ENCODE measurements at regions not wholly inside any gene's neighbourhood (a gene's known extent, or its start where the extent isn't known, plus 50 kb on each side); places are given as distances from the start of the nearest gene placed in this dataset.

- Histone ChIP-seq H3K9me3 (ENCODE audit: control insufficient read depth, insufficient read depth, low read length) (no peaks in the 10 kb centered on the region), H3K4me3 (ENCODE audit: low read depth, low read length) (no peak overlapping the region), H3K27me3 (ENCODE audit: control insufficient read depth, insufficient read depth, low read length) (no peaks in the 10 kb centered on the region), H3K4me1 (ENCODE audit: control insufficient read depth, insufficient read depth, low read length) (no peaks in the 10 kb centered on the region), H3K36me3 (ENCODE audit: control insufficient read depth, insufficient read depth, low read length) (no peaks in the 10 kb centered on the region), H3K9ac (ENCODE audit: low read depth, low read length) (no peak overlapping the region)
Measured at GRCh38 chr5:174192901-174193300, 147.4 kb downstream of the NSG2 start.

DNA sequence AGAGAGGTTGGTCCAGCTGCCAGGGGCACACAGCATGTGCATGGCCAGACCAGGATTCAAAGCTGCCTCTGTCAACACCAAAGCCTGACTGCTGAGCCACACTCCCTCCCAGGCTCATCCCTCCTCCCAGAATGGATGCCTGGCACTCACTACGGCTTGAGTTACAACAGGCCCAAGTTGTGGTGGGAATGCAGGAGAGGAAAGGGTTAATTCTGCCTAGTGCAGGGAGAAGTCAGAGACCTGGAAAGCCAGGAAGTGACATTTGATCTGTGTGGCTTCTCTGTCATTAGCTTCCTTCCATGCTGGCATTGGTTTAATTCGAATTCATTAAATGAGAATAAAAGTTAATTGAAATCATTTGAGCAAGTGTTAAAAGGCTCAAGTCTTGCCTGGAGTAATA, 150.0 kb downstream of the NSG2 start:
- H3K4me1 ChIP-seq (ENCODE audit: control insufficient read depth, insufficient read depth, low read length): no peaks in the 10 kb centered on the region
- no peak overlapping the region for H3K9ac ChIP-seq (ENCODE audit: low read depth, low read length)
- no peaks in the 10 kb centered on the region for H3K27me3 ChIP-seq (ENCODE audit: control insufficient read depth, insufficient read depth, low read length)

GRCh38 chr5:174197929-174198328, 152.4 kb downstream of the NSG2 start:
- Histone ChIP-seq H3K9me3 (ENCODE audit: control insufficient read depth, insufficient read depth, low read length) (no peaks in the 10 kb centered on the region), H3K9ac (ENCODE audit: low read depth, low read length) (no peak overlapping the region), H3K4me1 (ENCODE audit: control insufficient read depth, insufficient read depth, low read length) (no peaks in the 10 kb centered on the region), H3K27me3 (ENCODE audit: control insufficient read depth, insufficient read depth, low read length) (no peaks in the 10 kb centered on the region), H3K4me3 (ENCODE audit: low read depth, low read length) (no peak overlapping the region), H3K36me3 (ENCODE audit: control insufficient read depth, insufficient read depth, low read length) (no peaks in the 10 kb centered on the region)

More for the DNA sequence above, 150.0 kb downstream of the NSG2 start:
- Histone ChIP-seq H3K4me3 (ENCODE audit: low read depth, low read length) (no peak overlapping the region), H3K9me3 (ENCODE audit: control insufficient read depth, insufficient read depth, low read length) (no peaks in the 10 kb centered on the region), H3K36me3 (ENCODE audit: control insufficient read depth, insufficient read depth, low read length) (no peaks in the 10 kb centered on the region)

DNA sequence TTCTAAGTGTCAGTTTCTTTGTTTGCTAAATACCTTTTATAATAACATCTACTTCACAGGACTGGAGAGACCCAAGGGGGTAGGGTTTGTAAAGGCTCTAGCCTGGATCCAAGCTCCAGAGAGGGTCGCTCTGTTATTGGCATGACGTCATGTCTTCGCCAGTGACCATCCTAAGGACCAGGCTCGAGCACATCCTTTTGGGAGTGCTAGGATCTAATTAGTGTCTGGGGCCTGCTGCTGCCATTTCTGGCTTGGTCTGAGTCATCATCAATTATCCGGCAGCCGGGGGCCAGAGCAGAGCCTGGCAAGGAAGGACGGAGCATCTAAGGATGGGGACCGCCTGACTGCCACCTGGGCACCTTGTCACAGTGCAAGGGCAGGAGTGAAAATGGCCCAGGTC, 153.0 kb downstream of the NSG2 start:
- H3K27me3 ChIP-seq (ENCODE audit: control insufficient read depth, insufficient read depth, low read length): no peaks in the 10 kb centered on the region
- H3K4me3 ChIP-seq (ENCODE audit: low read depth, low read length): no peak overlapping the region
- no peaks in the 10 kb centered on the region for H3K9me3 ChIP-seq (ENCODE audit: control insufficient read depth, insufficient read depth, low read length)
- no peaks in the 10 kb centered on the region for H3K4me1 ChIP-seq (ENCODE audit: control insufficient read depth, insufficient read depth, low read length)
- H3K36me3 ChIP-seq (ENCODE audit: control insufficient read depth, insufficient read depth, low read length): no peaks in the 10 kb centered on the region
- no peak overlapping the region for H3K9ac ChIP-seq (ENCODE audit: low read depth, low read length)

- Histone ChIP-seq H3K27me3 (ENCODE audit: control insufficient read depth, insufficient read depth, low read length) (no peaks in the 10 kb centered on the region), H3K4me1 (ENCODE audit: control insufficient read depth, insufficient read depth, low read length) (no peaks in the 10 kb centered on the region), H3K9me3 (ENCODE audit: control insufficient read depth, insufficient read depth, low read length) (no peaks in the 10 kb centered on the region), H3K36me3 (ENCODE audit: control insufficient read depth, insufficient read depth, low read length) (no peaks in the 10 kb centered on the region), H3K4me3 (ENCODE audit: low read depth, low read length) (no peak overlapping the region), H3K9ac (ENCODE audit: low read depth, low read length) (no peak overlapping the region)
Measured at GRCh38 chr5:174202996-174203395, 157.5 kb downstream of the NSG2 start.

DNA sequence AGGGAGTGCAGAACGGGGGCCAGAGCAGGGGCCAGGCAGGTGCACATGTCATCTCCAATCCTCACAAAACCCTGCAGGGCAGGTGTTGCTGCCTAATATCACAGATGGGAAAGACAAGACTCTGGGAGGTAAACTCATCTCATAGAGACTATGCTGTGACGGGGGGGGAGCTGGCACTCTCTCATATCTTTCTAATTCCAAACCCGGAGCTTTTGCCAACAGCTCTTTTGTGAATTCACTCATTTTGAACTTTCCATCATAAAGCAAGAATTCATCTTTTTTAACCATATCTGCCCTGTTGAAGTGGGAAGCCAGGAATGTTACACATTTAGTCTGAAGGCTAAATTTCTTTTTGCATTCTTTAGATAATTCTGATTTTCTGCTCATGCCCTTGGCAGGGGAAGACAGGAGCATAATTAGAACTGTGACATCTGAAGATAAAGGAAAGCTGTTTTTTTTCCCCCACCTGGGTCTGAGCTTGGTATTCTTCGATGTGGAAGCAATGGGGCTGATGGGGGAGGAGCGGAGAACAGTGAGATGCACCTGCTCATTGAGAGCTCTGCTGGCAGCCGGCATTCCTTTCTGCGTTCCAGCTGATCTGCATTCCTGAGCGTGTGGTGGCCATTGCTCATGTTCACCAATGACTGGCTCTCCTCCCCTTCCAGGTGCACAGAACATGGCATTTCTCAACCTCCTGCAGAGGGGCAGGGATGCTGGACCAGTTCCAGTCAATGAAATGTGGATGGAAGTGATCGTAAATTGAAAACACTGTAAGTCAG, 159.2 kb downstream of the NSG2 start:
- Histone ChIP-seq H3K4me3 (ENCODE audit: low read depth, low read length) (no peak overlapping the region), H3K36me3 (ENCODE audit: control insufficient read depth, insufficient read depth, low read length) (no peaks in the 10 kb centered on the region), H3K9me3 (ENCODE audit: control insufficient read depth, insufficient read depth, low read length) (no peaks in the 10 kb centered on the region), H3K9ac (ENCODE audit: low read depth, low read length) (no peak overlapping the region), H3K4me1 (ENCODE audit: control insufficient read depth, insufficient read depth, low read length) (no peaks in the 10 kb centered on the region), H3K27me3 (ENCODE audit: control insufficient read depth, insufficient read depth, low read length) (no peaks in the 10 kb centered on the region)

DNA sequence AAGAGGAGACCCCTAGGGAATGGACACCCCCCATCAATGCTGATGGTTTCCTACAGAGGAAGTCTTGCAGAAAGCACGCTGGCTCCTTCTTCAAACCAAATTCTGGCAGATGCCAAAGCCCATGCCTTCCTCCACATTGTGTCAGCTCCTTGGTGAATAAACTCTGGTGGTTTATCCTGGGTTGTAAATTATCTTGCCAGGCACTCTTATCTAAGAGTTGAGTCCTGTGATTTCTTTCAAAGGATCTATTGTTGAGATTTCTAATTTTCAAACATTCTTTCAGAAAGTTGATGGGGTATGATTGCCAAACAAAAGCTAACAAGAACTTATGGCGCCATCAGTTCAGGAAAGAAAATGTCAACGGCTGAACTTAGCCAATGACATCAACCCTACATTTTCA, 160.4 kb downstream of the NSG2 start:
- H3K27me3 ChIP-seq (ENCODE audit: control insufficient read depth, insufficient read depth, low read length): no peaks in the 10 kb centered on the region
- H3K9ac ChIP-seq (ENCODE audit: low read depth, low read length): no peak overlapping the region
- no peaks in the 10 kb centered on the region for H3K9me3 ChIP-seq (ENCODE audit: control insufficient read depth, insufficient read depth, low read length)
- H3K4me1 ChIP-seq (ENCODE audit: control insufficient read depth, insufficient read depth, low read length): no peaks in the 10 kb centered on the region
- H3K4me3 ChIP-seq (ENCODE audit: low read depth, low read length): no peak overlapping the region
- no peaks in the 10 kb centered on the region for H3K36me3 ChIP-seq (ENCODE audit: control insufficient read depth, insufficient read depth, low read length)

GRCh38 chr5:174210596-174211276, 165.2 kb downstream of the NSG2 start:
- no peak overlapping the region for H3K9ac ChIP-seq (ENCODE audit: low read depth, low read length)
- H3K27me3 ChIP-seq (ENCODE audit: control insufficient read depth, insufficient read depth, low read length): no peaks in the 10 kb centered on the region
- no peak overlapping the region for H3K4me3 ChIP-seq (ENCODE audit: low read depth, low read length)

GRCh38 chr5:174211277-174211626, 165.7 kb downstream of the NSG2 start:
- H3K27me3 ChIP-seq (ENCODE audit: control insufficient read depth, insufficient read depth, low read length): no peaks in the 10 kb centered on the region
- no peak overlapping the region for H3K9ac ChIP-seq (ENCODE audit: low read depth, low read length)
- no peaks in the 10 kb centered on the region for H3K9me3 ChIP-seq (ENCODE audit: control insufficient read depth, insufficient read depth, low read length)
- H3K4me3 ChIP-seq (ENCODE audit: low read depth, low read length): no peak overlapping the region
- no peaks in the 10 kb centered on the region for H3K36me3 ChIP-seq (ENCODE audit: control insufficient read depth, insufficient read depth, low read length)
- no peaks in the 10 kb centered on the region for H3K4me1 ChIP-seq (ENCODE audit: control insufficient read depth, insufficient read depth, low read length)

More at GRCh38 chr5:174210596-174211276, 165.2 kb downstream of the NSG2 start:
- Histone ChIP-seq H3K4me1 (ENCODE audit: control insufficient read depth, insufficient read depth, low read length) (no peaks in the 10 kb centered on the region), H3K36me3 (ENCODE audit: control insufficient read depth, insufficient read depth, low read length) (no peaks in the 10 kb centered on the region), H3K9me3 (ENCODE audit: control insufficient read depth, insufficient read depth, low read length) (no peaks in the 10 kb centered on the region)

- H3K27me3 ChIP-seq (ENCODE audit: control insufficient read depth, insufficient read depth, low read length): no peaks in the 10 kb centered on the region
- no peak overlapping the region for H3K4me3 ChIP-seq (ENCODE audit: low read depth, low read length)
- no peak overlapping the region for H3K9ac ChIP-seq (ENCODE audit: low read depth, low read length)
- no peaks in the 10 kb centered on the region for H3K36me3 ChIP-seq (ENCODE audit: control insufficient read depth, insufficient read depth, low read length)
- no peaks in the 10 kb centered on the region for H3K4me1 ChIP-seq (ENCODE audit: control insufficient read depth, insufficient read depth, low read length)
- H3K9me3 ChIP-seq (ENCODE audit: control insufficient read depth, insufficient read depth, low read length): no peaks in the 10 kb centered on the region
Measured at GRCh38 chr5:174217527-174217926, 172.0 kb downstream of the NSG2 start.

DNA sequence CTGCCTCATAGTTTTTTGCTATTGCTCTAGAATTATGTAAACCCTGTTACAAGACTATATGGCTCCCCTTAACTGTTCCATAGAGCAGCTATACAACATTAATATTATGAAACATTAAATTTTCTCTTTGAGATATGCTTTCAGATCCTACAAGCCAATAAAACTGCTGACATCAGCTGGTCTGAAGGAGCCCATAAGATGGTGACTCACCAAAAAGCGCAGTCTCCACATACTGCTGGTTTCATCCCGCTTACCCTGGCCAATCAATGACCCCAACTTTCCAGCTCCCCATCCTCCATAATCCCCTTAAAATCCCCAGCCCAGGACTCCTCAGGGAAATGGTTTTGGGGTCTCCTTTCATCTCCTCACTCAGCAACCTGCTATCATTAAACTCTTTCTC, 172.7 kb downstream of the NSG2 start:
- Histone ChIP-seq H3K27me3 (ENCODE audit: control insufficient read depth, insufficient read depth, low read length) (no peaks in the 10 kb centered on the region), H3K9ac (ENCODE audit: low read depth, low read length) (no peak overlapping the region), H3K36me3 (ENCODE audit: control insufficient read depth, insufficient read depth, low read length) (no peaks in the 10 kb centered on the region), H3K4me1 (ENCODE audit: control insufficient read depth, insufficient read depth, low read length) (no peaks in the 10 kb centered on the region), H3K4me3 (ENCODE audit: low read depth, low read length) (no peak overlapping the region), H3K9me3 (ENCODE audit: control insufficient read depth, insufficient read depth, low read length) (no peaks in the 10 kb centered on the region)

DNA sequence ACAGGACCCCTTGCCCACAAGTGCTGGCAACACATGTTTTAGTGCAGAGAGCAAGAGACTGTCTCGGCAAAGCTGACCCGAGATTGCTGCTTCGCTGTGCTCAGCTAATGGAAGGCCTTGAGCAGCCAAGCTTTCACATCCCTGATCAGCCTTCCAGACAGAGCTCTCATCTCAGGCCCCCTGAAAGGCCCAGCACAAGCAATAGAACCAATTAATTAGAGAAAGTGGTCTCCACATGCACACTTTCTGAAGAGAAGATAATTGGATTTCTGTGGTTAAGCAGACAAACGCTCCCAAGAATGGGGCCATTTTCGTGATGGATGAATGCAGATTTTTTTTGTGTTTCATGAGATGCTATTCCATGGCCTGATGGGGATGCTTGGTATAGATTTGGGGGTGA, 174.9 kb downstream of the NSG2 start:
- H3K4me3 ChIP-seq (ENCODE audit: low read depth, low read length): no peak overlapping the region
- no peaks in the 10 kb centered on the region for H3K27me3 ChIP-seq (ENCODE audit: control insufficient read depth, insufficient read depth, low read length)
- no peaks in the 10 kb centered on the region for H3K9me3 ChIP-seq (ENCODE audit: control insufficient read depth, insufficient read depth, low read length)
- no peak overlapping the region for H3K9ac ChIP-seq (ENCODE audit: low read depth, low read length)
- H3K36me3 ChIP-seq (ENCODE audit: control insufficient read depth, insufficient read depth, low read length): no peaks in the 10 kb centered on the region
- no peaks in the 10 kb centered on the region for H3K4me1 ChIP-seq (ENCODE audit: control insufficient read depth, insufficient read depth, low read length)

Measured in iPS-15b (cell line).